ENCODE measurements at regions not wholly inside any gene's neighbourhood (a gene's known extent, or its start where the extent isn't known, plus 50 kb on each side); places are given as distances from the start of the nearest gene placed in this dataset.
"Not testable (repeated sequence)": the region's sequence is repeated elsewhere in the genome, so short reads cannot be mapped to it uniquely, and the experiment has no call there.

DNA sequence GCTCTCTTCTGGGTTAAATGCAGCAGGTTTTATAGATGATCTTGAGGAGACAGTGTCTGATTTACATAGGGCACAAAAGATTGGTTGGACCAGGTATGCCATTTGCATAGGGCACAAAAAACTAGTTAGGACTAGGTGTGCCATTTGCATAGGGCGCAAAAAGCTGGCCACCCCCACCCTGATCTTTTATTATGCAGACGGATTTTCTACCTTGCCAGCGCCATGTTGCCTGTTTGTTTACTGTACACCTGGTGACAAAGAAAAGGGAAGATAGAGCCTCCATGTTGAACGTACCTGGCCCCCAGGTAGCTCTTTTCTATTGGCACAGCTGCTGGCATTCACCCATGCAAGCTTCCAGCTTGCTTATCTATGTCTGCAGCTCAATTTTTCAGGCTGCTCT lies 790.4 kb downstream of the TTLL7 start:
- H3K27ac Mint-ChIP-seq; H3K36me3 Mint-ChIP-seq (ENCODE audit: low read depth); intact Hi-C loops (cut with micrococcal nuclease); H3K4me3 Mint-ChIP-seq (ENCODE audit: low read depth); H3K9me3 Mint-ChIP-seq; H3K4me1 Mint-ChIP-seq (ENCODE audit: low read depth); DNase-seq (ENCODE audit: low spot score); H3K27me3 Mint-ChIP-seq (ENCODE audit: low read depth): not testable (repeated sequence)

- H3K4me3 Mint-ChIP-seq (ENCODE audit: low read depth); H3K4me1 Mint-ChIP-seq (ENCODE audit: low read depth); H3K36me3 Mint-ChIP-seq (ENCODE audit: low read depth); H3K9me3 Mint-ChIP-seq; intact Hi-C loops (cut with micrococcal nuclease); H3K27ac Mint-ChIP-seq; DNase-seq (ENCODE audit: low spot score); H3K27me3 Mint-ChIP-seq (ENCODE audit: low read depth): not testable (repeated sequence)
These were observed 804.3 kb downstream of the TTLL7 start for GRCh38 chr1:83194610-83195009.

GRCh38 chr1:83182033-83182728 lies 816.8 kb downstream of the TTLL7 start:
- H3K9me3 Mint-ChIP-seq; H3K27ac Mint-ChIP-seq; intact Hi-C loops (cut with micrococcal nuclease); H3K4me1 Mint-ChIP-seq (ENCODE audit: low read depth); H3K36me3 Mint-ChIP-seq (ENCODE audit: low read depth); H3K4me3 Mint-ChIP-seq (ENCODE audit: low read depth); DNase-seq (ENCODE audit: low spot score); H3K27me3 Mint-ChIP-seq (ENCODE audit: low read depth): not testable (repeated sequence)

DNA sequence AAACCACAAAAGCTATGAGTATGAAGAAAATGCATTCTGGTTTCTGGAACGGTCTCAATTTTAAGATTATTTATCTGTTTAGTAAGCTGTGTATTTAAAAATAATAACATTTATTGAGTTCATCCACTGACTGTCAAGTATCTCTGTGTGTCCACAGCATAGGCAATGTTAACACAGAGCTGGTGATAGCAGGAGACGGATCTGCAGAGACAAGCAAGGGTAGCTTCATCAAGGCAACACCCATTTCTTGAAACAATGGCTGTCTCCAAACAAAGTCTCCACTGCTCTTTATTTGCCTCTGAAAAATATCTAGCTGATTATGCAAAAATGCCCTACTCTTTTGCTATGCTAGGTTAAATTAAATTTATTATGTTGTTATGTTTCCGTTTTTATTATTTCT lies 818.3 kb downstream of the TTLL7 start:
- H3K27ac Mint-ChIP-seq; H3K27me3 Mint-ChIP-seq (ENCODE audit: low read depth); intact Hi-C loops (cut with micrococcal nuclease): not testable (repeated sequence)

DNA sequence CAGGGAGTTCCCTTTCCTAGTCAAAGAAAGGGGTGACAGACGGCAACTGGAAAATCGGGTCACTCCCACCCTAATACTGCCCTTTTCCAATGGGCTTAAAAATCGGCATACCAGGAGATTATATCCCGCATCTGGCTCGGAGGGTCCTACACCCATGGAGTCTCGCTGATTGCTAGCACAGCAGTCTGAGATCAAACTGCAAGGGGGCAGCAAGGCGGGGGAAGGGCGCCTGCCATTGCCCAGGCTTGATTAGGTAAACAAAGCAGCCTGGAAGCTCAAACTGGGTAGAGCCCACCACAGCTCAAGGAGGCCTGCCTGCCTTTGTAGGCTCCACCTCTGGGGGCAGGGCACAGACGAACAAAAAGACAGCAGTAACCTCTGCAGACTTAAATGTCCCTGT lies 831.3 kb downstream of the TTLL7 start:
- H3K27me3 Mint-ChIP-seq (ENCODE audit: low read depth); DNase-seq (ENCODE audit: low spot score); H3K4me1 Mint-ChIP-seq (ENCODE audit: low read depth); H3K27ac Mint-ChIP-seq; intact Hi-C loops (cut with micrococcal nuclease); H3K36me3 Mint-ChIP-seq (ENCODE audit: low read depth); H3K9me3 Mint-ChIP-seq; H3K4me3 Mint-ChIP-seq (ENCODE audit: low read depth): not testable (repeated sequence)

More for the DNA sequence above, 818.3 kb downstream of the TTLL7 start:
- not testable (repeated sequence) for H3K9me3 Mint-ChIP-seq; H3K4me3 Mint-ChIP-seq (ENCODE audit: low read depth); H3K4me1 Mint-ChIP-seq (ENCODE audit: low read depth); H3K36me3 Mint-ChIP-seq (ENCODE audit: low read depth); DNase-seq (ENCODE audit: low spot score)

- H3K9me3 Mint-ChIP-seq; H3K36me3 Mint-ChIP-seq (ENCODE audit: low read depth); H3K27me3 Mint-ChIP-seq (ENCODE audit: low read depth); H3K4me3 Mint-ChIP-seq (ENCODE audit: low read depth); DNase-seq (ENCODE audit: low spot score); H3K4me1 Mint-ChIP-seq (ENCODE audit: low read depth); H3K27ac Mint-ChIP-seq; intact Hi-C loops (cut with micrococcal nuclease): not testable (repeated sequence)
These were observed 835.0 kb downstream of the TTLL7 start for GRCh38 chr1:83163879-83164475.

DNA sequence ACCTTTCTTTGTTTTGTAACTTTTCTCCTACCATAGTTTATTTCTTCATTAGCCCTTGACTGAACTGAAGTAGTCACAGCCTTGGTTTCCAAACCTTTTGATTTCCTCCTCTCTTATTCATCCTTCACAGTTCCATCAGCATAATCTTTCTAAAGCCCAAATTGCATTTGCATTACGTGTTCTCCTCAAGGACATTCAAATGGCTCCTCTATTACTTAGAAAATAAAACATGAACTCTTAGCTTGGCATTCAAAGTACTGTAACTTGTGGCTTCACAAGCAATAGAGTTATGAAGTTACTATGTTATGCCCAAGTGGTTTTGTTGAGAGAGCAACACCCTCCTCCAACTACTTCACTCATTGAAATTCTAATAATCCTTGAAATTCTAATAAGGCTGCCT lies 840.0 kb downstream of the TTLL7 start:
- H3K4me1 Mint-ChIP-seq (ENCODE audit: low read depth); DNase-seq (ENCODE audit: low spot score); H3K27ac Mint-ChIP-seq; H3K36me3 Mint-ChIP-seq (ENCODE audit: low read depth); intact Hi-C loops (cut with micrococcal nuclease); H3K9me3 Mint-ChIP-seq; H3K27me3 Mint-ChIP-seq (ENCODE audit: low read depth); H3K4me3 Mint-ChIP-seq (ENCODE audit: low read depth): not testable (repeated sequence)

DNA sequence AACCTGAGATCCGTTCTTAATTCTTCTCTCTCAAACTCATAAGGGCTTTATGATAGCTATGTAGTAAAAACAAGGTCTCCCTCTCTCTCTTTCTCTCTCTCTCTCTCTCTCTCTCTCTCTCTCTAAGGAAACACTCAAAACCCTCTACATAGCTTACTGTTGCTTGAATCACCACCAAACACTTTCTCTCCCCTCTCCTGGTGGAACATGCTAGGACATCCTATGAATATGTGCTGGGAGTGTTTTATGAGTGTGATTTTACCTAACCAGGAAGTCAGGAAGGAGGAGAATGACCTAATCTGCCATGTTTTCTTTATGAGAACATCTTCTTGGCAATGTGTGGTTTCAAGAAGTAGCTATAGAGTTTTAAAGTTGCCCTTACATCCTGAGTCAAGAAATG lies 844.6 kb downstream of the TTLL7 start:
- H3K27ac Mint-ChIP-seq; H3K9me3 Mint-ChIP-seq; H3K27me3 Mint-ChIP-seq (ENCODE audit: low read depth); DNase-seq (ENCODE audit: low spot score); H3K4me3 Mint-ChIP-seq (ENCODE audit: low read depth); H3K36me3 Mint-ChIP-seq (ENCODE audit: low read depth); H3K4me1 Mint-ChIP-seq (ENCODE audit: low read depth); intact Hi-C loops (cut with micrococcal nuclease): not testable (repeated sequence)

GRCh38 chr1:83151167-83151898 lies 847.6 kb downstream of the TTLL7 start:
- DNase-seq (ENCODE audit: low spot score); intact Hi-C loops (cut with micrococcal nuclease); H3K27ac Mint-ChIP-seq; H3K27me3 Mint-ChIP-seq (ENCODE audit: low read depth); H3K4me3 Mint-ChIP-seq (ENCODE audit: low read depth); H3K4me1 Mint-ChIP-seq (ENCODE audit: low read depth); H3K9me3 Mint-ChIP-seq; H3K36me3 Mint-ChIP-seq (ENCODE audit: low read depth): not testable (repeated sequence)

GRCh38 chr1:83150479-83150878 lies 848.5 kb downstream of the TTLL7 start:
- H3K27ac Mint-ChIP-seq; H3K4me3 Mint-ChIP-seq (ENCODE audit: low read depth); intact Hi-C loops (cut with micrococcal nuclease); DNase-seq (ENCODE audit: low spot score); H3K9me3 Mint-ChIP-seq; H3K4me1 Mint-ChIP-seq (ENCODE audit: low read depth); H3K27me3 Mint-ChIP-seq (ENCODE audit: low read depth); H3K36me3 Mint-ChIP-seq (ENCODE audit: low read depth): not testable (repeated sequence)

DNA sequence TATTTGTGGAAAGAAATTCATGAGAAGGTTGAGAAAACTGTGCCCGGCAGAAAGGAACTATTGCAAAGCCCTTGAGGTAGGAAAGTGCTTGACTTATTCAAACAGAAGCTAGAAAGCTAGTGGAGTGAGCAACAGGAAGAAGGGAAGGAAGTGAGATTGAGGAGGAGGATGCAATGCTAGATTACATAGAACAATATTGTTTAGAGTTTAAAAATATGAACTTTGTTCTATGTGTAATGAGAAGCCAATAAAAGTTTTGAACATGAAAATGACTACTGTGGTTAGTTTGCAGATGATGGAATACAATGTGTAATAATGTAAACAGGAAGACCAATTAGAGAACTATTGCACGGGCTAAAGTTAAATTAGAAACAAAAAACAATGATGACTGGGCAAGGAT lies 853.1 kb downstream of the TTLL7 start:
- H3K4me3 Mint-ChIP-seq (ENCODE audit: low read depth); H3K36me3 Mint-ChIP-seq (ENCODE audit: low read depth); intact Hi-C loops (cut with micrococcal nuclease); H3K4me1 Mint-ChIP-seq (ENCODE audit: low read depth); DNase-seq (ENCODE audit: low spot score); H3K27me3 Mint-ChIP-seq (ENCODE audit: low read depth); H3K27ac Mint-ChIP-seq; H3K9me3 Mint-ChIP-seq: not testable (repeated sequence)

- H3K9me3 Mint-ChIP-seq; H3K4me3 Mint-ChIP-seq (ENCODE audit: low read depth); H3K4me1 Mint-ChIP-seq (ENCODE audit: low read depth); H3K27ac Mint-ChIP-seq; H3K36me3 Mint-ChIP-seq (ENCODE audit: low read depth); H3K27me3 Mint-ChIP-seq (ENCODE audit: low read depth); DNase-seq (ENCODE audit: low spot score); intact Hi-C loops (cut with micrococcal nuclease): not testable (repeated sequence)
These were observed 856.1 kb downstream of the TTLL7 start for GRCh38 chr1:83142802-83143201.

DNA sequence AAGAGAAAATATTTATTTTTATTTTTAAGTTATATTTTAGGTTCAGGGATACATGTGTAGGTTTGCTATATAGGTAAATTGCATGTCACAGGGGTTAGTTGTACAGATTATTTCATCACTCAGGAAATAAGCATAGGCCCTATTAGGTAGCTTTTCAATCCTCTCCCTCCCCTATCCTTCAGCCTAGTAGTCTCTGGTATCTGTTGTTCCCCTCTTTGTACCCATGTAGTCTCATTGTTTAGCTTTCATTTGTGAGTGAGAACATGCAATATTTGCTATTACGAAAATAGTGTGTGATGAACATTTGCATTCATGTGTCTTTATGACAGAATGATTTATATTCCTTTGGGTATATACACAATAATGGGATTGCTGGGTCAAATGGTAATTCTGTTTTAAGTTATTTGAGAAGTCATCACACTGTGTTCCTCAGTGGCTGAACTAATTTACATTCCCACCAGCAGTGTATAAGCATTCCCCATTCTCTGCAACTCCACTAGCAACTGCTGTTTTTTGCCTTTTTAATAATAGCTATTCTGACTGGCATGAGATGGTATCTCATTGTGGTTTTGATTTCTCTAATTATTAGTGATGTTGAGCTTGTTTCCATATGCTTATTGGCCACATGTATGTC lies 863.3 kb downstream of the TTLL7 start:
- H3K27ac Mint-ChIP-seq; H3K36me3 Mint-ChIP-seq (ENCODE audit: low read depth); DNase-seq (ENCODE audit: low spot score); H3K4me3 Mint-ChIP-seq (ENCODE audit: low read depth); H3K27me3 Mint-ChIP-seq (ENCODE audit: low read depth); H3K4me1 Mint-ChIP-seq (ENCODE audit: low read depth); H3K9me3 Mint-ChIP-seq; intact Hi-C loops (cut with micrococcal nuclease): not testable (repeated sequence)

All from activated T-helper 2 cell treated with anti-CD3 and anti-CD28 coated beads, Interferon-gamma antibody, Interleukin-2, Interleukin-4, amounts not matched to agents 10 μg/mL and 5 μg/mL and 100 μg/mL, durations not matched to agents 14 hours and 24 hours and 36 hours (primary cell).